HG03460 (cell line): ENCODE measurements at regions not wholly inside any gene's neighbourhood (a gene's known extent, or its start where the extent isn't known, plus 50 kb on each side); places are given as distances from the start of the nearest gene placed in this dataset.

ENCODE experiments used
- ATAC-seq: cut with Tn5 transposase; IDR thresholded peaks from one replicate; pipeline ENCODE4 v1.9.1; 2021; ENCODE audit not compliant: unreplicated experiment

DNA sequence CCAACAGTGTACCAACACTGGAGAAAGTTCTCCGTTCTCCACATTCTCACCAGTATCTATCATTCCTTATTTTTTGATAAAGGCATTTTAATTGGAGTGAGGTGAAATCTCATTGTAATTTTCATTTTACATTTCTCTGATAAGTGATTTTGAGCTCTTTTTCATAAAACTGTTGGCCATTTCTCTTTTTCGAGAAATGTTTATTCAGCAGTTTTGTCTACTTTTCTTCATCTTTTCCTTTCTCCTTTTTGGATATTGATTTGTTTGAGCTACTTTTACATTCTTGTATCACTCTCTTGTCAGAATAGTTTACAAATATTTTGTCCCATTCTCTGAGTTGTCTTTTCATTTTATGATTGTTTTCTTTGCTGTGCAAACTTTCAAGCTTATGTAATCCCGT is 555.2 kb downstream of the COL12A1 start:
- no peak for ATAC-seq

DNA sequence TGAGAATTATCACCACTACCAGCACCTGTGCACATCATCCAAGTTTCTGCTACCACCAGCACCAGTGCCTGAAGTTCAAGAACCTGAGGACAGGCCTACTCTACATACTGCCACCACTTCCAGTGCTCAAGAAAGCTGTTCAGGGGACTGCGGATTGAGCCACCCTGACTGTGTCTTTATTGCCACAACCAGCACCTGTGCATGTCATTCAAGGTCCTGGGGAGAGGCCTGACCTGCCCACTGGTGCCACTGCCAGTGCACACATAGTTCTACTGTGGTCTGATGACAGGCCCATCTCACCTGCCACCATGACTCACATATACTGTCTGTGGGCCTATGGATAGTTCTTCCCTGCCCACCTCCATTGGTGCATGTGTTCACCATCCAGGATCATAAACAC is 559.4 kb downstream of the COL12A1 start:
- no peak for ATAC-seq

DNA sequence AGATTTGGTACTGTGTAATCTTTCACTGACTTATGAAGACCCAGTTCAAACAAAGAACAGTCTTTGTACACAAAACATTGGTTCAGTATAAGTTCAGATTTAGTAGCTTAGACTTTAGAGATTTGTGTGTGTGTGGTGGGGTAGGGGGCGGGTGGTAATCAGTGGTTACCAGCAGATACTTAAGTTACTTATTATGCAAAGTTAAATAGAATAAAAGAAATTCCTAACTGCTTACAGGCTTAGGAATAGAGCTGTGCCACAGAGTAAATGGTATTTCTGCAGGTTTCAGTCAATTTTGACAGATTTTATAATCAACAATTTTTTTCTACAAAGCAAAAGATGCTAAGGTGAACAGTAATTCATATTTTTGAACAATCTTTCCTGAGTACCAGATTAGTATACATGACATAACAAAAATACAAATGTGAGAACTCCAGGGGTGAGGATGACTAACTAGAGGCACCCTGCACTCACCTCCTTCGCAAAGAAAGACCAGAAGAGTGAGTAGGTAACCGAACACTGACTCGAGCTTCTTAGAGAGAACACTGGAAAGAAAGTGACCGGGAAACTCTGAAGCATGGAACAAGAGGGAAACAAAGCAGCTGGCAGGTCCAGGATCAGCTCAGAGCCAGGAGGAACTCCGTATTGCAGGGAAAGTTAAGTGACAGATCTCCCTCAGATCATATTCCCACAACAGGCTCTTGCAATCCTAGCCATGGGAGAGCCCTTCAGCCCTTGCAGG is 560.6 kb downstream of the COL12A1 start:
- no peak for ATAC-seq

DNA sequence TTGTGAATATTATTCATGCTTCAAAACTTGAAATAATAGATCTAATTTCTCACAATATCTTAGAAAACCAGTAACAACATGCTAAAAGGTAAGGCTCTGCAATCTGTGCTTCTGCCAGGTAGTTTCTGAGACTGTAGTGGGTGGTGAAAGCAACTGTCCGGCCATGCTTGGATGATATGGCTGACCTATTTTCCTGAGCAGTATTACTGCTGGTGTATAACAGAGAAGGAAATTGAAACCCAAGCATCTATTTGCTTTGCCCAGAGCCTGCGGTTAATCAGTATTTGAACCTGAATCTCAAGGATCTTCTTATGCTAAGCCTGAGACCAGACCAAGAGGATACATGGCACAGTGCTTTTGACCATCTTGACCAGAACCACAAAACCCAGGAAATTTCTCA is 563.8 kb downstream of the COL12A1 start:
- no peak for ATAC-seq

DNA sequence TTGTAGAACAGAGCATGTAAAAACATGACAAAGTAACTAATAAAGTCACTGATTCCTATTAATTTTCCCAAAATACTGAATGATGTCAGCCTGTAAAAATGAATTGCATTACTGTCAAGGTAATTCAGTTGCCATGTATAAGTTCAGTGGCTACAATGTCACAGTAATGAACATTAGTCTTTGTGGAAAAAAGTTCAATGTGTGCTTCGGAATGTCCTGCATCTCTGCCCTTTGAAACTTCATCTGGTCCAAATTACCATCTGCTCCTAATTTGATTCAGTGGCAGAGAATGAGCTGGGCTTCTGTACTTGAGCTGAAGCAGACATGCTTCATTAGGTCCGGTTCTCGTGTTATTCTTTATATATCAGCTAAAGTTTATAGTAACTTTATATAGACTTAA is 567.4 kb downstream of the COL12A1 start:
- ATAC-seq: no peak

DNA sequence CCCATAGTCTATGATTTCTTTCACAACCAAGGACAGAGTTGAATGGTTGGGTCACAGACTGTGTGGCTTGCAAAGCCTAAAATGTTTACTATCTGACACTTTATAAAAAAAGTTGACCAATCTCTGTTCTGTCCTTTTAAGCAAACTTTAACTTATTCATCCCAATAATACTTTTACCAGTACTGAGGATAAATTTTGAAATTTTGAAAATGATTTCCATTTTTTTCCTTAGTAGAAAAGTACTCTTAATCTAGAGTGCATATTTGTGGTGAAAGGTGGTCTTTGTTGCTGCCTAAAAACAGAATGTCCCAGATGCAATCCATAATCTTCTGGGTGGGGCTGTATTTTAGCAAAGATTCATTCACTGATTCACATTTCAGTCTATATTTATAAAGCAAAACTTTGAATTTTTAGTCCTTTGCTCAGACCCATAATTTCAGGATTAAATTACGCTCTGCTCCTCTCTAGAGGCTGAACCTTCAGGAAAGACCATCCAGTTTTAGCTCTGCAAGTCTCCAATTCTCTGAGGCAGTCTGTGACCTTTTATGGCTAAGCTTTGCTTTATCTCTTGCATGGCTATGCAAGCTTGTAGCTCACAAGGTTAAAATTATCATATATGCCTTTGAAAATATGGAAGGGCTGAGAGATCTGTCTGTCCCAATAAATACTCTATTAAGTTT is 573.5 kb downstream of the COL12A1 start:
- no peak for ATAC-seq

DNA sequence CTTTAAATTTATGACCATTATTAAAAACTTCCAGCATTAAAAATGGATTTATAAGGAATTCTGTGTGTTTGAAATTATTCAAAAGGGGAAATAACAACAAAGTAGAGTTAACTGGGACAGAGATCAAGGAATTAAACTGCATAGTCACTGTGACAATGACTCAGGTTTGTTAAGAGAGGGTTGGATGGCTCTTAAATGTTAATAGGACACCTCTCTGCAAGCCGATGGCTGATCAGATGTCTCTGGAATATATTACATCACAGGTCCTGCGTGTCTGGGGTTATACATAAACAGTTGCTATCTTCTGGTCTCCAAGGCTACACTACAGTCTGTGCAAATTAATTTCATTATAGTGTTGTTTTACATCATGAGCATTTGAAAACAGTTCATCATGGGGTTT is 574.3 kb downstream of the COL12A1 start:
- no peak for ATAC-seq

DNA sequence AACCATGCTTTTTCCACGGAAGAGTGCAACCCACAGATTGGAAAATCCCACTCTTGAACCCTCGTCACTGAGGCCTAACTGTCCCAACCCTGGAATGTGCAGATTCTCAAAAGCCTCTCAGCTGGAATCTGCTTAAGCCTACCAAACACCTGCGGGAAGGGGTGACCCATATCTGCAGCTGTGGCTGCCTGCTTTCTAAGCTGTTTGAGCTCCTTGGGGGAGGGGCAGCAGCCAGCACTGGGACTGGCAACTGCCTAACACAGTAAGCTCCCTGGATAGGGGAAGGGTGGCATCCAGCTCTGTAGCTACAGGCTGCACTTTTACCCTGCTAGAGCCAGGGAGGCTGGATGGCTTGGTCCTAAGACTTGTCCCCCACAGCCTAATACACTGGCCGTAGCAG is 579.6 kb downstream of the COL12A1 start:
- no peak for ATAC-seq

DNA sequence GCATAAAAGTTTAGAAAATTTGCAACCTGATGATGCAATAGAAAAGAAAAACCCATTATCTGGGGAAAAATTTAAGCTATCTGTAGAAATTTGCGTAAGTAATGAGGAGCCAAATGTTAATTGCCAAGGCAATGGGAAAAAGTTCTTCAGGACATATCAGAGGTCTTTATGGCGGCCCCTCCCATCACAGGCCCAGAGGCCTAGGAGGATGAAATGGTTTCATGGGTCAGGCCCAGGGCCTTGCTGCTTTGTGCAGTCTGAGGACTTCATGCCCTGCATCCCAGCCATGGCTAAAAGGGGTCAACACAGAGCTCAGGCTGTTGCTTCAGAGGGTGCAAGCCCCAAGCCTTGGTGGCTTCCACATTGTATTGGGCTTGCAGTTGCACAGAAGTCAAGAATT is 582.8 kb downstream of the COL12A1 start:
- no peak for ATAC-seq

DNA sequence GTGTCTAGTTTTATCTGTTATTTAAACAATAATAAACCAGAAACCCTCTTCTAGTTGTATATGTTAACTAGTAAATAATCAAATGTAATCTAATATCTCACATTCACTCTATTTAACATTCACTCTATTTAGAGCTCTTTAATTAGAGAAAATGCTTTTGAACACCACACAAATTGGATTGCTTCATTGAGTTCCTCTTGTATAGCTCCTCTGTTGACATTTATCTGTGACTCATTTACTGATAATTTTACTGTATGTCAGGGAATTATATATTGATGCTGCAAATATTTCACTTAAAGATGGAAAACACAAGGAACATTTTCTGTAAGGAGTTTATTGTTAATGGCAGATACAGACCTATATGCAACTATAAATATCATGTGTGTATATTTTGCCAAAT is 594.6 kb downstream of the COL12A1 start:
- no peak for ATAC-seq

DNA sequence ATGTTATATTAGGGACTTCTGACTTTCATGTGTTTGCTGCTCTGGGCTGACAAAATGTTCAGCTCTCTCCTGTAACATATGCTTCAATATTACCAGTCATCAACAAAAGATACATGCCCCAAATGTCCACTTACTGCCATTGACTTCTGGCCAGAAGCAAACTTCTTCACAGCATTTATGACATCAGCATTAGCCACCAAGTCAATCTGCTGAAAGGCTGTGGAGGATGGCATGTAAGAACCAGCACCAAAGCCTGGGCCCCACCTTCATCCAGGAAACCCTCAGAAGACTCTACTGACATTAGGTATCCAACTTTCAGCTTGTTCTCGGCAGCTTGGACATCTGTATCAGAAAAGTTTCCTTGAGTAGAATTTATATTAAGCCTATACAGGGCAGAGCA is 595.5 kb downstream of the COL12A1 start:
- no peak for ATAC-seq

DNA sequence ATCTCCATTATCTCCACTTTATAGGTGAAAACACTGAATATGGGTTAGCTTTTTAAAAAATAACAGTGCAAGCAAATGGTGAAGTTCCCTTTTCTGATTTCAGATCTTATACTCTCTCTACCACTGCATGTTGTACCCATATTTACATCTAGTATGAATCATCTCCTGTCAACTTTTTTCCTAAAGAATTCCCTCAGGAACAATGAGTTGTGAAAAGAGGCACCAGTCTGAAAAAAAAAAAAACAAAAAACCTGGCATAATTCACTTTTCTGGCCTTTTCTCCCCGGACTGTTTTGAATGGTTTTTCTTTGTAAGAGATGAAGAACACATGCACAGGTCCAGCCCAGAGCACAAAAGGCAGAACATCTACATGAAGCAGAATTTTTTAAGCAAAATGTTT is 596.0 kb downstream of the COL12A1 start:
- no peak for ATAC-seq

DNA sequence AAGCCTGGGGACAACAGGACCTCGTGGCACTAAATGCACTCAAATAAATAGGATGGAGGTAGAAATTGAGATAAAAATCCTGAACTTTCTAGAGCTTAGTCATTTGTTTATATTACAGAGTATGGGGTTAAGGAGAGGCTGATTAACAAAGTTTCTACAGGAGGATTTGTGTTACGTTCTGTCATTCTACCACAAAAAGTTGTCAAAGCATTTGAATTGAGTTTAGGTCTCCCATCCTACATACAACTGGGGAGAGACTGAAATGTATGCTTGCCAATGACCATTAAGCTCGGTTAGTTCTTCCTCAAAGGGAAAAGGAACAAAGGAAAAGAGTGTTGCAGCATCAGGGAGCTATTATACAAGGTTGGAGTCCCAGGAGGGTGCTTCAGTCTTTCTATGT is 597.9 kb downstream of the COL12A1 start:
- no peak for ATAC-seq

DNA sequence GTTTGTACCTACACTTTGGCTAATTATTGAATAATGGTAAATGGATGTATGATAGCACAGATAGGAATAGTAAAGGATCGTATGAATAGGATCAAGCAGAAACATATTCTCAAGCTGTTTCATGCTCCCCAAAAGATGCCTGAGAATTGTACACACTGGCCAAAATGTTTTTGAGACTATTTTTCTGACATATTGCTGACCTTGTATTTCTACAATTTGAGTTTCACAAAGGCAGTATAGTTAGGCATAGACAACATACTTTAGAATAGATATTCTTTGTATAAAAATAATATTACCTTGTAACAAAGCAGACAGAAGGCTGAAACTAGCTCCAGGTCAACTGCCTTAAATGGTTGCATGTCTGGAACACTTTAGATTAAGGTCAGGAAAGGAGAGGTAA is 598.4 kb downstream of the COL12A1 start:
- no peak for ATAC-seq

DNA sequence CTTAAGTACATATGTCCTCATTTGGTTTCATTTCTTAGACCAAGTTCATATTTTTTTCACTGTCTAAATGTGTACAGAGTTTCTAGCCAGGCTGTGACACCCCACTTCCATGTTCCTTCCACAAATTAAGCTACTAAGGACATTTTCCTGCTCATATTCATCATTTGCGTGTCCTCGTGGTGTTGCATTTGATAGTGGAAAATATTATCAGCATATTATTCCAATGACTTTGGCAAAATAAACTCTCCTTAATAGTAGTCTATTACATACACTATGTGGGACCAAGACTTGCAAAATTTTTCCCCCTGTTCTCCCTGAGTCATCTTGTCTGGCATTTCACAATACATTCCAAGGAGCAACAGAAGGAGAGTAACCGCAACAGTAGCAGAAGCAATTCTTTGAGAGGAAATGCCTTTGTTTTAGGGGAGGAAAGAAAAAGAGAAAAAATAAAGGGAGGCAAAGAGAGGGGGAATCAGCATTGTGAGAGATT is 599.2 kb downstream of the COL12A1 start:
- no peak for ATAC-seq

DNA sequence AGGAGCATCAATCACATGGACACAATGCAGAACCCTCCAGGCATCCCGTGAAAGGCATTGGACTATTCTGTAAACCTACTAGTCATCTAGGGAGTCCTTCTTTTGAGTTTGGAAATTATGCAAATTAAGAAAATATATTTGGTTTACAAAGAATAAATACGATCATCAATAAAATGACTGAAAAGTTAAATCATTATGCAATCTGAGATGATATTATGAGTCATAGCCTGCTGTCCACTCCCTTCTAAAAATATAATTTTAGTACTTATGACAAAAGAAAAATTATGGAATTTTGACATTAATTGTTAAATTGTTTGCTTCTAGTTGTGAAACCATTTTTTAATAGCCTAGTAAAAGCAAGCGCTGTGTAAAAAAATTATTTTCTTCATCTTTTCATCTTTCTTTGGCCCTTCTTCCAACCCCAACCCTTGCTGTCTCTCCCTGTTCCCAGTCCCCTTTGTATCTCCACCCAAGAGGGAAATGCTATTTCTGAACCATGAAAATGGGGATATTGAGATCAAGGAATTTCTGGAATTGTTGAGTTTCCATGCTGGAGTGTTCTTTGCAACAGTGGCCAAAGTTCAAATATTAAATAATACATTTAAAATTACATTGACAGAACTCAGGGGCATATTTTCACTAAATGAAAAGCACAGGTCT is 599.8 kb downstream of the COL12A1 start:
- no peak for ATAC-seq

DNA sequence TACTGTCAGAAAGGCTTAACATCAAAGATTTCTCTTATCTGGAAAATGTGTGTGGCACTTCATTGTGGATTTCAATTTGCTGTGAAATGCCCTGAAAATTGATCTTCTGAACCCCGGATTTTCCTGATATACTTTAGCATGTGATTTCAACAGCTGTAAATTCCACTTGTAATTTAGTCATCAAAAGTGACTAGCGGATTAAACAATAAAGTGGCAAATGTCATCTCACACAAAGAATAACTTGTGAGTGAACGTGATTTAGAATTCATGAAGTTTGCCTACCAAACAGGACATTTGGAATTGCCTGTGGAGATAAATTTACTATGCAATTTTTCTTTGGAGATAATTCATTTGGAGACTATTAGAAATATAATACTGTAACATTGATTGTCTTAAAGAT is 601.6 kb downstream of the COL12A1 start:
- no peak for ATAC-seq

DNA sequence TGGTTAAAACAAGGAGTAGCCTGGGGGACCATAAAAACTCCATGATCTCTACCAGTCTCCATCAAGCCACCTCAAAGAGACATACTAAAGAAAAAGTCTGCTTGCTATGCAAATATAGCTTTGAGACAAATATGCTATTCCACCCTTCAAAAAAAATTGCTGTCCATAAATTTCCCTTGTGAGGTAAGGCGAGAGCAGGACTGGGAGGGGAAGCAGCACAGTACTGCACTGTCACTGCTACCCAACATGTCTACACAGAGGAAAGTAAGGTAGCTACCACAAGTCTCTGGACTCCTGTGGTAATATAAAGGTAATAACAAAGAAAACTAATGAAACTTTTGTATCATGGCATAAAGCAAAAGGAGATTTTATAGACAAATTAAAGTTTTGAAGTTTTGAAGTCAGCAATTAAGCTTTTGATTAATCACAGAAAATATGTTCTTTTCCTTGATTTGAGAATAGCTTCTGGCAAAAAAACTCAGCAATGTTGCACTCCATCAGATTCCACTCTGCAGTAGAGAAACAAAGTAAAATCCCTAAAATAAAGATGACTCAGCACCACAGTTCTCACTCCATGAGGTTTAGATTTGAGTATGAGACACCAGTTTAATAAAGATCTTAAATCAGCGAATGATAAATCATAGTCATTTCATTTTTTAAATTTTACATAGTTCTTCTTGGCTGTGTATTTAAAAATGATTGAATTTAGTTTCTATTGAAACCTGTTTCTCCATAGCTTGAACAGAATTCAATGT is 602.4 kb downstream of the COL12A1 start:
- no peak for ATAC-seq

DNA sequence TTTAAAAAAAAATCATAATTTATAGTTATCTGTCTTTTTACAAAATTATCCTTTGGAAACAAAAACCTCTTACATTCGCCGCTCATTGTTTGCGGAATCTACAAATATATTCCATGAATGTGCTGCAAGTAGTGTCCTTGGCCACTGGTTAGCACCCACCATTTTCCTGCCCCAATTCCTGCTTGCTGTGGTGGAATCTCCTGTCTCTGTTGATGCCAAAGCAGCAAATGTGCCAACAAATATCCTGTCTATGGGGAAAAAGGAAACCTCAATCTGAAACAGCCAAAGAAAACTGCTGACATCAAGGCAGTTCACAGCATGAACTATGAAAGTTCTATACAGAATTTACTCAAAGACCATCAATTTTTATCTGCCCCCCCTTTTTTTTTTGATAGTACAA is 603.6 kb downstream of the COL12A1 start:
- ATAC-seq: no peak

DNA sequence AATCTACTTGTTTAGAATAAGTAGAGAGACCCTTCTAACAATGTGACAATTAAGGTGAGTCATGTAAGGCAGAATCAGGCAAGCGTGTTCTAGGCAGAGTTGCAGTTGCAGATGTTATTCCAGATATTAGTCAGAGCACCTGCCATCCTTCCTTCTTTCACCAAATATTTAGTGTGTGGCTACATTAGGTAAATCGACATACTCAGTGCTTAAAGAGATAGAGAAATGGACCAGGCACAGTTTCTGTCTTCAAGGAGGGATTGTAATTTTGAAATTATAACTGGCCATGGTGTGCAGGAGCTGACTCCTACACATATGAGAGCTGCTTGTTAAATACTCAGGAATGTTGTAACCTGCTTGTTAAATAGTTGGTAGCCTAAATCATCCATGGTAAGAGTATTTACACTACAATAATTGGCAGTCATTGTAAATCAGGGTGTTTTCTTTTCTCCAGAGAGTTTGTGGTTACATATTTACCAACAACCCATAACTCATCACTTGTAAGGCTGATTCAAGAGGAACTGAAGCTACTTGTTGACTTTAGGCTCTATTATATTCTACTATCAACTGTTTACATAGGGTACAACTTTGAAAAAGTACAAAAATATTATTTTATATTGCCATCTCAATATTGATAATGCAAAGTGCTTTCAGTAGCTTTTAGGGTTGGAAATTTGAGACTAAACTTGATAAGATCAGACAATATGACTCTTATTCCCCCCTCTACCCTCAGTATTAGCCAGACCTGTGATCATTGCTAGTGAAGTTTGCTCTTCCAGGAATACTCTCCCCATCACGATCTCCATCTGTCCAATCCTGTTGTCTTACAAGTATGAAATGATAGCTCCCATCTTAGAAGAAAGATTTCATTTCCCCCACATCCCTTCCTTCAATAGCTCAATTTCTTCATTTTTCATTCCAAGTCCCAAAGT is 607.1 kb downstream of the COL12A1 start:
- peak; percentile 95 for ATAC-seq
